ENCODE measurements at regions not wholly inside any gene's neighbourhood (a gene's known extent, or its start where the extent isn't known, plus 50 kb on each side); places are given as distances from the start of the nearest gene placed in this dataset.

DNA sequence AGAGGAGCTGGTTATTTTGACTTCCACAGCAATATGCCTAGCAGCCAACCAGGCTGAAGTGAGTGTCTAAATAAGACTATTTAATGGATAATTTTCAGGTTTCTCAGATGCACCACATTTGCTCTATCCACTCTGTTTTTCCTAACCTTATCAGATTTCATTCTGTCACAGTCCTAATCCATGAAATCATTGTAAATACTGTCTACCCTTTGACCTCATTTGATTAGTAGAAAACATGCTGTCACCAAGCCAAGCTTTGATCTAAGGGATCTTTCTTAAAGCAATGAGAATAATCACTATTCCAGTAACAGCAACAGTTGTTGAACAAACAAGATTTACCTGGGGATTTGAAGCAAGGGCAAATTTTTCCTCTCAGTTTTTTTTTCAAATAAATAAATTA, 595.6 kb downstream of the LTN1 start:
- TF ChIP-seq, protein P1, sequence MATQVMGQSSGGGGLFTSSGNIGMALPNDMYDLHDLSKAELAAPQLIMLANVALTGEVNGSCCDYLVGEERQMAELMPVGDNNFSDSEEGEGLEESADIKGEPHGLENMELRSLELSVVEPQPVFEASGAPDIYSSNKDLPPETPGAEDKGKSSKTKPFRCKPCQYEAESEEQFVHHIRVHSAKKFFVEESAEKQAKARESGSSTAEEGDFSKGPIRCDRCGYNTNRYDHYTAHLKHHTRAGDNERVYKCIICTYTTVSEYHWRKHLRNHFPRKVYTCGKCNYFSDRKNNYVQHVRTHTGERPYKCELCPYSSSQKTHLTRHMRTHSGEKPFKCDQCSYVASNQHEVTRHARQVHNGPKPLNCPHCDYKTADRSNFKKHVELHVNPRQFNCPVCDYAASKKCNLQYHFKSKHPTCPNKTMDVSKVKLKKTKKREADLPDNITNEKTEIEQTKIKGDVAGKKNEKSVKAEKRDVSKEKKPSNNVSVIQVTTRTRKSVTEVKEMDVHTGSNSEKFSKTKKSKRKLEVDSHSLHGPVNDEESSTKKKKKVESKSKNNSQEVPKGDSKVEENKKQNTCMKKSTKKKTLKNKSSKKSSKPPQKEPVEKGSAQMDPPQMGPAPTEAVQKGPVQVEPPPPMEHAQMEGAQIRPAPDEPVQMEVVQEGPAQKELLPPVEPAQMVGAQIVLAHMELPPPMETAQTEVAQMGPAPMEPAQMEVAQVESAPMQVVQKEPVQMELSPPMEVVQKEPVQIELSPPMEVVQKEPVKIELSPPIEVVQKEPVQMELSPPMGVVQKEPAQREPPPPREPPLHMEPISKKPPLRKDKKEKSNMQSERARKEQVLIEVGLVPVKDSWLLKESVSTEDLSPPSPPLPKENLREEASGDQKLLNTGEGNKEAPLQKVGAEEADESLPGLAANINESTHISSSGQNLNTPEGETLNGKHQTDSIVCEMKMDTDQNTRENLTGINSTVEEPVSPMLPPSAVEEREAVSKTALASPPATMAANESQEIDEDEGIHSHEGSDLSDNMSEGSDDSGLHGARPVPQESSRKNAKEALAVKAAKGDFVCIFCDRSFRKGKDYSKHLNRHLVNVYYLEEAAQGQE (IDR thresholded peaks at IDR 0.05; ENCODE audit: insufficient read depth in 1 of 2, low read depth in 2 of 2, low read length in 1 of 2) = no peak
- TF ChIP-seq POLR2AphosphoS5 (IDR thresholded peaks at IDR 0.05; ENCODE audit: low read depth, low read length) = no peak
- TF ChIP-seq, protein P2, sequence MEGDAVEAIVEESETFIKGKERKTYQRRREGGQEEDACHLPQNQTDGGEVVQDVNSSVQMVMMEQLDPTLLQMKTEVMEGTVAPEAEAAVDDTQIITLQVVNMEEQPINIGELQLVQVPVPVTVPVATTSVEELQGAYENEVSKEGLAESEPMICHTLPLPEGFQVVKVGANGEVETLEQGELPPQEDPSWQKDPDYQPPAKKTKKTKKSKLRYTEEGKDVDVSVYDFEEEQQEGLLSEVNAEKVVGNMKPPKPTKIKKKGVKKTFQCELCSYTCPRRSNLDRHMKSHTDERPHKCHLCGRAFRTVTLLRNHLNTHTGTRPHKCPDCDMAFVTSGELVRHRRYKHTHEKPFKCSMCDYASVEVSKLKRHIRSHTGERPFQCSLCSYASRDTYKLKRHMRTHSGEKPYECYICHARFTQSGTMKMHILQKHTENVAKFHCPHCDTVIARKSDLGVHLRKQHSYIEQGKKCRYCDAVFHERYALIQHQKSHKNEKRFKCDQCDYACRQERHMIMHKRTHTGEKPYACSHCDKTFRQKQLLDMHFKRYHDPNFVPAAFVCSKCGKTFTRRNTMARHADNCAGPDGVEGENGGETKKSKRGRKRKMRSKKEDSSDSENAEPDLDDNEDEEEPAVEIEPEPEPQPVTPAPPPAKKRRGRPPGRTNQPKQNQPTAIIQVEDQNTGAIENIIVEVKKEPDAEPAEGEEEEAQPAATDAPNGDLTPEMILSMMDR (IDR thresholded peaks at IDR 0.05) = no peak
- TF ChIP-seq SIN3A (IDR thresholded peaks at IDR 0.05; ENCODE audit: borderline replicate concordance, insufficient read depth, low read depth, low read length) = no peak
